SKM-1 treated with dmso at 0.1 percent for 144 hours (cell line): ENCODE measurements at regions not wholly inside any gene's neighbourhood (a gene's known extent, or its start where the extent isn't known, plus 50 kb on each side); places are given as distances from the start of the nearest gene placed in this dataset.
"Not testable (repeated sequence)": the region's sequence is repeated elsewhere in the genome, so short reads cannot be mapped to it uniquely, and the experiment has no call there.

Experiments
- DNase-seq: peaks from one replicate; lab custom pipeline; 2025; ENCODE audit not compliant: unreplicated experiment; lab: John Stamatoyannopoulos, UW

DNA sequence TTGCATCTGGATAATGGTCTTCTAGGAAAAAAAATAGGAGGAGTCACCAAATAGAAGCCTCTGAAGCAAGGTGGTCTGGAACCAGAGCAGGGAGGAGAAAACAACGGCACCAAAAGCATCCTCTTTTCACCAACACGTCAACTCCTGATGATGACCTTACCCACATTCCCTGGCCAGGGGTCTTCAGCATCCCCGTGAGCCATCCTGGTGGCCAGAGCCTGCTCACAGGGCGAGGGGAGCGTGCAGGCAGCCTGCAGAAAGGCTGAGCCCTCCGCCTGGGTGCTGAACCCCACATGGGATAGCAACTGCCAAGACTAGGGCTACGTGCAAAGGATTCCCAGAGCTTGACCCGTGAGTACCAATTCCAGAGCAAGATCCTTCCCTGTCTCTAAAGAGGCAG is 191.0 kb downstream of the NDUFA10 start:
- no peak for DNase-seq

DNA sequence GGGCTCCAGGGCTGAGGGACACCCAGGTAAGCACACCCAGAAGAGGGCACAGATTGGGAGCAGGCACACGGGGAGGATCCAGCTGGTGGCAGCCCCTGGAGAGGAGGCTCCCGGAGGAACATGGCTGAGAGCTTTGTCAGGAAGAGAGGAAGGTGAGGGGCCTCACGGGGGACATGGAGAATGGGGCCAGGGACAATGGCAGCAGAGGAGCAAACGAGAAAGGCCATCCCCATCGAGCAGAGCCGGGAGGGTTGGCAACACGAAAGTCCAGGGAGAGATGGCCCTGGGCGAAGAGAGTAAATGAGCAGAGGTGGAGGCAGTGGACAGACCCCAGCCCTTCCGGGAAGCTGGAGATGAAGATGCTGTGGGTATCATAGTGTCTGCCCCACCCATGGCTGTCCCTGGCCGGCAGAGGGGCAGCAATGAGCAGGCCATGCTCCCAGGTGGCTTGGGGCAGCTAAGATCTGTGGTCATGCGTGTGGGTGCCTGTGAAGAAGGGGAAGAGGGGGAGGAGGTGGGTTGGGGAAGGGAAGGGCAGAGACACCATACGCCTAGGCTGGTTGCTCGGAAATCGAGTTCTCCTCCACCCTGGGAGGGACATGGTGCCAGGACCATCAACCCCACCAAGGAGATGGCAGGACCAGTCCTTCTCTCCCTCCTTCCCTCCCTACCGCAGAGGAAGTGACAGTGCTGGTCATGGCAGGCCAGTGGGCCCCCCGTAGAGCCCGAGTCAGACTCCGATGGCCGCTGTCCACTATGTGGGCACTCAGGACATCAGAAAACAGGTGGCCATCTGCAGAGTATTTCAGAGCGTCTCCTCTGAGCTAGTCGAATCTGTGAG is 191.7 kb downstream of the NDUFA10 start:
- DNase-seq = no peak

DNA sequence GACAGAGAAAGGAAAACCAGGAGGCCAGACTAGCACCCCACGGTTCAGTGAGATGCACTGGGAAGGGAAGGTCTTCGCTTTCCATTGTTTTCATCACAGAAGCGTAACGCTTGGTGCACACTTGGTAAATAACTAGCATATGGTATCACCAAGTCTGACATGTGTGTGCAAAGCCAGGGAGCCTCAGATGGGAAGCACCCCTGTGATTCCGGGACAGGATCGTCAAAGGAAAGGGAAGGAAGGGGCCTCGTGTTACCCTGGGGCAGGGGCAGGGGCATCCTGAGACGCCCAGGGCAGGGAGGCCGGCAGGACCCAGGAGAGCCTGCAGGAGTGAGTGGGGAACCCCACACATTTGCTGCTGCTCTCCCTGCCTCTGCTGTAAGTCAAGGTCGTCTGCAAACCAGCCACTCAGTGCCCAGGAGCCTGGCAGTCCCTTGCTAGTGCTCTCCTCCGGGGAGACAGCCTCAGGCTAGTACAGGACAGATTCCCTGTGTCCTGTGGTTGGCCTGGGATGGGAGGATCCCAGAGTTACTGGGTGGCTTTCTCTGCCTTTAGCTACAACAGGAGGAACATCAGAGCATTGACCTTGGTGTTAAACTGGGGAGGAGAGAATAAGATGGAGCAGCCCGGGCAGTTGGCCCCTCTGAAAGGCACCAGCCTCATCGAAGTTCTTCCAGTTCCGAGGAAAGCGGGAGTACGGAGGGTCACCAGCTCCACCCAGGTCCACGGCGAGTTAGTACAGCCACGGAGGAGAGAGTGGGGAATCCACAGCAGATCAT is 192.5 kb downstream of the NDUFA10 start:
- DNase-seq = no peak

DNA sequence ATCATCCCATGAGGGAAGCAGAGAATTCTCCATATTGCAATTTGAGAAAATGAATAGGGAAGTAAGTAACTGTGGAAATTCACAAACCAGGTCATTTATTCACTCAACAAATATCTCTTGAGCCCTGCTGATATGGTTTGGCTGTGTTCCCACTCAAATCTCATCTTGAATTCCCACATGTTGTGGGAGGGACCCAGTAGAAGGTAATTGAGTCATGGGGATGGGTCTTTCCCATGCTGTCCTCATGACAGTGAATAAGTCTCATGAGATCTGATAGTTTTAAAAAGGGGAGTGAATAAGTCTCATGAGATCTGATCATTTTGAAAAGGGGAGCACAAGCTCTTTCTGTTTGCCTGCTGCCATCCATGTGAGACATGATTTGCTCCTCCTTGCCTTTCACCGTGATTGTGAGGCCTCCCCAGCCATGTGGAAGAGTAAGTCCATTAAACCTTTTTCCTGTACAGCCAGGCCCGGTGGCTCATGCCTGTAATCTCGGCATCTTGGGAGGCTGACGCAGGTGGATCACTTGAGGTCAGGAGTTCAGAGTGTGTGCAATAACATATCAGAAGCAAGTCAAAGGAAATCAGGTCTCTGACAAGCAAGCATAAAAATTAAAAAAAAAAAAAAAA is 193.2 kb downstream of the NDUFA10 start:
- no peak for DNase-seq

DNA sequence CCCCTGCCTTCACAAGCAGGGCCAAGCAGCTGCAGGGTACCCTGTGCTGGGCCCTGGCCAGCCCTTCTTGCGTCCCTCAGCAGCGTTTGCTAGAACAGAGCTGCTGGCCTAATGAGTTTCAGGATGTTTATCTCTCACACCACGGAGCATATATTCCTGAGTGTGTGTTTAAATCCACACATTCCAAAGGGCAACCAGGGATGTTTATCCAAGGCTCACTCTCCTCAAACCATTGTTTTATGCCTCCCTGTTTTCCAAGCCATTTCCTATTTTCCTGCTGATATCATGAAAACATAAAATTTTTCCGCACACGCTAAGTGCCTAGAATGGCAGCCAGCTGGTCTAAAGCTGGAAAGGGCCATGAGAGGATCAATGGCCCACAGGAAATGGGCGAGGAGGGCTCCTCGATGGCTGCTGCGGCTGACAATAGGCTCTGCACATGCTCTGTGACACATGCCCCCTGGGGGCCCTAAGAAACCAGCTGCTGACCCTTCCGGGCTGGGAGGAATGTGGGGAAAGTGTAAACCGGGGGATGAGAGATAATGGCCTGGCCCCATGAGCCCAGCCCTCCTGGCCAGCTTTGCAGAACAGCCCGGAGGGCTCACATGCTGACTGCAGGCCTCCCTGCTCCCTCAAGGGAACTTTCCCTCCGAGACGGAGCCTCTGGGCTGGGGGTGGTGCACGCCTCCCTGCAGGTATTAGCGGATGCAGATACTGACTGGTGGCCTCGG is 194.0 kb downstream of the NDUFA10 start:
- no peak for DNase-seq

DNA sequence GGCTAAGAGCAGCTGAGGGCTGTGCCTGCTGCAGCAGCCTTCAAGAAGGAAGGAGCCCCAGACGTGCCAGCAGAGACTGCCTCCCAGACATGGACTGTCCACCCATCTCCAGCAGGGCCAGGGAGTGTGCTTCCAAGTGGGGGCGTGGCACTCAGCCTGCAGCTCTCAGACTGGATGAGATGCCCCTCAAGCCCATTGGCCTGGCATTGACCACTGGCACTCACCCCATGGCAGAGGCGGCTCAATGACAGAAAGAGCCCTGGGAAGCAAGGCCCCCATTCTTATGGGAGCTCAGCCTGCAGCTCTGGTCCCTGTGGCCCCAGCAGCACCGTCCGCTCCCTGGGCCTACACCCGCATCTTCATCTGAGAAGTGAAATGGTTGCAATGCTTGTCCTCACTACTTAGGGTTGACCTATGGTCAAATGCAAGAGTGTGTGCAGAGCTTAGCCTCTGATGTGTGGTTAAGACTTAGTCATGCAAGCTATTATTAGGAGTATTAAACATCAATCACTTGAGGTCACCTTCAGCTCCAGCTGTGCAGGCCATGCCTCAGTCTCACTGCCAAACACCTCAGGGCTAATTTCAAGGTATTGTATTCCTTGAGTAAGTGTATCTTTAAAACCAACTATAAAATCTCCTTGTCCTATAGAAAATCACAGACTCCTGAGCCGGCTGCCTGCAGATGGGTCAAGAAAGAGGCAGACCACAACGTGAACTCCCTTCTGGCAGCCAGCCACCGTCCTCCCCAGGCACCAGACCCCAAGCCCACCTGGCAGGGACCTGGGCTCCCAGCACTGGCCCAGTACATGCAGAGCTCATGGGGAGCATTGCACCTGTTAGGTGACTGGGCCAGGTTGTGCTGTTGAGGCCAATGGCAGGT is 194.8 kb downstream of the NDUFA10 start:
- no peak for DNase-seq

DNA sequence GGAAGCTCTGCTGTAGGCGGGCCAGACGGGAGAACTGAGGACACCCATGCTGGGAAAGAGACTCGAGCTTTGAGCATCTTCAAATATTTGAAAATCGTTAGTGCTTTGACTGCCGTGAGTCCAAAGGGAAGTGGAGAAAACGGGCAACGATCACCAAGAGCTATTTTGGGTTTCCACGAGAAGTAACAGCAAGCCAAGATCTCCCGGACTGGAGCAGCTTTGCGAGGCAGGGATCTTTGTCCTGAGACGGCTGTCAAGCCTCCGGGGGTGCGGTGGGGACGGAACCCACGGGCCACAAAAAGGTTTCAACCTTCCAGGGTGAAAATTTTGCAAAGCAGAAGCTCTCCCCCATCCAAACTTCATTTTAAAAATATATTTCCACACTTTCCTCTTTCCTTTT is 195.8 kb downstream of the NDUFA10 start:
- no peak for DNase-seq

DNA sequence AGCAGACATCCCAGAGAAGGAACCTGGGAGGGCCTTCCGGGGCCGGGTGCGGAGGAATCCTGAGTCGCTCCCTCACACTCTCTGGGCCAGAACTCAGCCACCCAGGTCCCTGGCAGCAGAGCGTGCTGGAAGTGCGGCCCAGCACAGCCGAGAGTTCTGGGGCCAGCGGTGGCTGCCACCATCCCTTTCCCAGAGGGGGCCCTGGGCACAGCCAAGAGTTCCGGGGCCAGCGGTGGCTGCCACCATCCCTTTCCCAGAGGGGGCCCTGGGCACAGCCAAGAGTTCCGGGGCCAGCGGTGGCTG is 196.2 kb downstream of the NDUFA10 start:
- not testable (repeated sequence) for DNase-seq

DNA sequence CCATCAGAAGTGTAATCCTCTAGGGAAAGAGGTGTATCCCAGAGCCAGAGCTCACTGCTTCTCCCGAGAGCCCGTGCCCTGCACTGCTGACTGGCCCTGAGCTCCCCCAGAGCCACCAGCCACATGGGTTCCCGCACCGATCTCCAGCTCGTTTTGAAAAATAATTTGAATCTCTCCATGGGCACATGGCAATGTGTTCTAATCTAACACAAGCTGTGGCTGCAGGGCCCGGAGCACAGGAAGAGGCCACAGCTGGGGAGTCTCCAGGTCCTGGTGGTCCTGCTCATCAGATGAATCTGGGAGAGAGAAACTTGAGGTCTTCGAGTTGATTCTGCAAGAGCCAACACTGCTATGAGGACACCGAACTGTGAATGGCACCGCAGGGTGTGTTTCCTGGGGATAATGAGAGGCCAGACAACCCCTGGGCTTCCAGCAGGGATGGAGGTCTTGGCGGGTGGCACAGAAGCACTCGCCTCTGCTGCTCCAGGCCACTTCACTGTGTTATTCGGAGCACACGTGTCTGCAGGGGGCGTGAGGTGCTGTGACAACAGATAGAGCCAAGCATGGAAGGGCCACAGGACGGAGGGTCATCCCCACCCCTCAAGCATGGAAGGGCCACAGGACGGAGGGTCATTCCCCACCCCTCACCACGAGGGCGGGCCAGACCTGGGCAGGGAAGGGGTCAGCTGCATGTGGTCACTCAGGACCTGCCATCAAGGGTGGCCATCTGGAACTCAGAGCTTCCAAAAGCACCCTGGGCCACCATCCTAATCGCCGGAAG is 196.8 kb downstream of the NDUFA10 start:
- no peak for DNase-seq

DNA sequence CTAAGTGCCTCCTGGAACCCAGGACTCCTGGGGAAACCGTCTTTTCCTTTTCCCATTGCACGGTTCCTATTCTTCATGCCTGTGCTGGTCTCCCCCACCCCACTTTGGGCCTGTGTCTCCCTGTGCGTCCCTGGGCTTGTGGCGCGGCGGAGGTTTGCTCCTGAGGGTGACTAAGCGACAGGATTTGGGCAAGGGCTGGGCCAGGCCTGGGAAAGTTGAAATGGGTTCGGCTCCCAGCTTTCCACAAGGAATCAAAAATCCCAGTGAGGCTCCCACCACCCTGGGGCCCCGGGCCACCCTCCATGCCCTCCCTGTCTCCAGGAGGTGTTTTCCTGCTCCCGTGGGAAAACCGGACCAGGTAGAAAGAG is 197.6 kb downstream of the NDUFA10 start:
- no peak for DNase-seq

DNA sequence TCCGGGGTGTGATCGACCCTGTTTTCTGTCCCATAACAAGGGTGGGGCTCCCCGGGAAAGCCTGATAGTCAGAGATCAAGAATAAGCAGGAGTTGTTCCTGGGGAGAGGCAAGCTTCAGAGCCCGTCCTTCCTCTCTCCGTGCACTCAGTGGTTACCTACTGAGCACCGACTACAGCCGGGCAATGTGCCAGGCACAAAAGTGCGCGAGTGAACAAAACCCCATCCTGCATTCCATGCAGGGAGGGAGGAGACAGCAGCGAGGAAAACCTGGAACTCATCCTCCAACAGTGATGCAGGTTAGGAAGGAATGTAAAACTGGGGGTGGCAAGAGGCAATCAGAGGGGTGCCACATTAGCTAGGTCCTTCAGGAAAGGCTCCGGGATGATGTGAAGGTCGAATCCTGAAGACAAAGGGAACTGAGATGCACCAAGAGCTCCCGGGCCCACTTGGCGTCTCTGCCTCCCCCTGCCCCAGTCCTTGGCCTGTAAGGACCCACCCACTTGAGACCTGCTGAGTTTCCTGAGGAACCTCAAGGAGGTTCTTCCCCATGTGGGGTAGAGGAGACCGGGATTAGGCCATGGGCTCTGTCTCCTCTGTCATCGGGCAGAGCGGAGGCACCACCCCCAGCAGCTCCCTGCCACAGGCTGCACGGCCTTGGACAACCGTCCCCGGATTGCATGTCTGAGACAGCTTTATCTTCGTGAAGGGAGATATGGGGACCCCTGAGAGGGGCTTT is 198.2 kb downstream of the NDUFA10 start:
- no peak for DNase-seq

DNA sequence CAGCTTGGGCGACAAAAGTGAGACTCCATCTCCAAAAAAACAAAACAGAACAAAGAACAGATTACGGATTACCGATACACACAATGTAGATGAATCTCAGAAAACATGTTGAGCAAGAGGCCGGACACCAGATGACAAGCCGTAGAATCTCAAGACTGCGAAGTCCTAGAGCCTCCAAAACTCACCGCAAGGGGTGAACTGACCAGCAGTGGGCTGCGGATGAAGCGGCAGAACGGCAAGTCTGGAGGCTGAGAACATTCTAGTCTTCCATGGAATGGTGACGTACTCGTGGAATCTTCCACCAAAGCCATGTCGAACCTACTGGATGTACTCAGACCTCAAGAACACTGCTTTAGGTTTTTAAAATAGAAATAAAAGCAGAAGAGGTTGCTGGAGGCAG is 198.8 kb downstream of the NDUFA10 start:
- no peak for DNase-seq

DNA sequence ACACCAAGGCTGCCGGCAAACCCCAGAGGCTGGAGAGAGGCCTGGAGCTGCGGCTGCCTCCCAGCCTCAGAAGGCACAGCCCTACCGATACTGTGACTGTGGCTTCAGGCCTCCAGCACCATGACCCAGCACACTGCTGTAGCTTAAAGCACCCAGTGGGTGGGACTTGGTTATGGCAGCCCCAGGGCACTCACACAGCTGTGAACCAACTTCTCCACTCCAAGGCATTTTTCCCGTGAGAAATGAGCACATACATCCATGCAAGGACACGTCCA is 199.5 kb downstream of the NDUFA10 start:
- DNase-seq = no peak

DNA sequence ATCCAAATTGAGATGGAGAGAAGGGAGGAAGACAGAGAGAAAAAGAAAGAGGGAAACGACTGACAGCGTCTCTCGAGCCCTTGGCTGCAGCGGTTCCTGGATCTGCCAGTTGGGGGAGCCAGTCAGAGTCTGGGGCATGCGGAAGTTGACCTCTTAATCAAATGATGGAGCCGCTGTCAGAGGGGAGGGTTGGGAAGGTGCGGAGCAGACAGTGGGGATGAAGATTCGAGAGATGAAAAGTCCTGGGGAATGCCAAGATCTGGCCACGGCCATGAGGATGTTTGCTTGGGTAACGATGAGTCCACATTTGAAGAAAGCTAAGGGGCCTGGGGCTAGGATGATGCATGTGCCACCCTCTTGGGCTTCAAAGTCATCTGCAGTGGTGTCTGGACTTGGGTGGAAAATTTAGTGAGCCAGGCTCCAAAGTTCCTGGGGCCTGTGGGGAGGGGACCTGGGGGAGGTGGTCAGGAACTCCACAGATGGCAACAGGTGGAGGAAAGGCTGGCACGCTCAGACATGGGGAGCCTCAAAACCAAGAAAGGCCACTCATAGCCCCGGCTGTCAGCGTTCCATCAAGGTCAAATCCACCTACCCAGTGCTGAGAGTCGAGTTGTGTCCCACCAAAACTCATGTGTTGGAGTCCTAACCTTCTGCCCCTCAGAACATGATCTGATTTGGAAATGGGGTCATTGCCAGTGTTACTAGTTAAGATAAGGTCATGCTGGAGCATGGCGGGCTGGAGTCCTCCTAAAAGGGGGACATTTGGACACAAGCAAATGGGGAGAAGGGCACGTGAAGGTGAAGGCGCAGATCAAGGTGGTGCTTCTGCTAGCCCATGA is 200.1 kb downstream of the NDUFA10 start:
- no peak for DNase-seq

DNA sequence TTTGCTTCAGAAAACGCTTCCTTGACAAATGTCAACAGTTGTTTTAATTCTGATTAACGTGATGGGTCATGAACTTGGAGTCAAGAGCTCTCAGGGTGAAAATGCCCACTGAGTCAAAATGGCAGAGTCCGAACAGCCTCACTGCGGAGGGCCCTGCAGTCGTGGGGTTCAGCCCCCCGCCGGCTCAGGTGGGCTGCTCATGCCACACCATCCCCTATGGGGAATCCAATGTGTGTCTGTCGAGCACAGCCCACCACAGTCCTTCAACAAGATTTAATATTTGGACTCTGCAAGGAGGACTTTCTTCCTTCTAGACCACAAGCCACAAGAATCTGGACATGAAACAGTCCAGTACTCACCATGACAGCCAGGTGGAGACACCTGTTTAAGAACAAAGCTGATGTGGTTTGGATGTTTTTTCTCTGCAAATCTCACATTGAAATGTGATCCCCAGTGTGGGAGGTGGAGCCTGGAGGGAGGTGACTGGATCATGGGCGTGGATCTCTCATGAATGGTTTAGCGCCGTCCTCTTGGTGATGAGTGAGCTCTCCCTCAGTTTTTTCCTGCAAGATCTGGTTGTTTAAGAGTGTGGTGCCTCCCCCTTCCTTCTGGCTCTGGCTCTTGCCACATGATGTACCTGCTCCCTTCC is 201.0 kb downstream of the NDUFA10 start:
- DNase-seq = no peak

DNA sequence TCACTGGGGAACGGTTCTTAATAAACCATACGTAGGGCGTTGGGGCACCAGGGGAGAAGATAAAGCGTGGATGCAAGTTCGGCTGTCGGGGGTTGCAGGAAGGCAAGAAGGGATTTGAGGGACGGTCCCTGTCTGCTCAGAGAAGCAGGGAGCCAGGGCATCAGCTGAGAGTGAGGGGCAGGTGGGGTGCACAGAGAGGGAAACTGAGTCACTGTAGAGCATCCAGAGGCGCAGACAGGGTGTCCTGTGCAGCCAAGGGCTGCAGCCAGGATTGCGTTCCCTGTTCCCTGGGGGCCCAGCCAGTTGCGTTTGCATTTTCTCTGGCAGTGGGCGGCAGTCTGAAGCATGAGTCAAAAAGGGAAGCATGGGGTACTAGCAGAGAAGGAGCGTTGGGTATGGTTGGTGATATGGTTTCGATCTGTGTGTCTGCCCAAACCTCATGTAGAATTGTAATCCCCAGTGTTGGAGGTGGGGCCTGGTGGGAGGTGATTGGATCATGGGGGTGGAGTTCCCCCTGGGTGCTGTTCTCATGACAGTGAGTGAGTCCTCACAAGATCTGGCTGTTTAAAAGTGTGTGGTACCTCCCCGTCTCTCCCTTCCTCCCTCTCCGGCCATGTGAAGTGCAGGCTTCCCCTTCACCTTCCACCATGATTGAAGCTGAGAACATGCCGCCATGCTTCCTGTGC is 202.9 kb downstream of the NDUFA10 start:
- DNase-seq = no peak

DNA sequence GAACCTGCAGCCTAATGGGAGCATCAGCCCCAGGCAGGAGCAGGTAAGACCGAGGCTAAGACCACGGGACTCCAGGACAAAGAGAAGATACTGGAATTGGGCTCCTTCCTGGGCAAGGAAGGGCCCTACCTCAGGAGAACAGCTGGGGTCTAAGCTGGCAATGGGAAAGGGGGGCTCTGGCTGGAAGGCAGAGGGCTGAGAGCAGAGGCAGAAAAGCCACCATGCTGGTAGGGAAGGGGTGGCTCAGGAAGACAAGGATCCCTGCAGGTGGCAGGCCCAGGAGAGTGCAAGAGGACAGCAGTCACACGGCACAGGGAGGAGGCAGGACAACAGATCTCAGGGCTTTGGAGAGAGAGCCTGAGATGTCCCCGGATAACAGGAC is 203.5 kb downstream of the NDUFA10 start:
- DNase-seq = no peak
